ENCODE measurements at regions not wholly inside any gene's neighbourhood (a gene's known extent, or its start where the extent isn't known, plus 50 kb on each side); places are given as distances from the start of the nearest gene placed in this dataset.

DNA sequence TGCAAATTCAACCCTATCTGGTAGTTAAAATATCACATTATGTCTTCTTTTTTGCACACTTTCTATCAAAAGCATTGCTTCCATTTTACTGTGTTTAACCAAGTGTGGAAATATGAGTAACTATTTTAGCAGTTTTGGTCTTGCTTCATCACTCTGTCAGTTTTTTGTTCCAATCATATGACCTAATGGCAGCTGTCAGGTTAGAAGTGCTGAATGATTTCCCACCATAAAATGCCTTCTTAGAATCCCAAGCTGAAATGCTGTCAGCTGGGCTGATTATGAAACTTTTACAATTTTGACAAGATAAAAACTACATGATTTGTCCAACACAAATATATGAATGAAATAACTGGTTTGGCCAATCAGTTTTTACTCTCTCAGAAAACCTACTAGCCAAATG, 1654.6 kb upstream of the RAG2 start:
- DNase-seq, result peak; percentile 40

GRCh38 chr11:38246451-38246850, 1648.4 kb upstream of the RAG2 start:
- DNase-seq, result no peak

DNA sequence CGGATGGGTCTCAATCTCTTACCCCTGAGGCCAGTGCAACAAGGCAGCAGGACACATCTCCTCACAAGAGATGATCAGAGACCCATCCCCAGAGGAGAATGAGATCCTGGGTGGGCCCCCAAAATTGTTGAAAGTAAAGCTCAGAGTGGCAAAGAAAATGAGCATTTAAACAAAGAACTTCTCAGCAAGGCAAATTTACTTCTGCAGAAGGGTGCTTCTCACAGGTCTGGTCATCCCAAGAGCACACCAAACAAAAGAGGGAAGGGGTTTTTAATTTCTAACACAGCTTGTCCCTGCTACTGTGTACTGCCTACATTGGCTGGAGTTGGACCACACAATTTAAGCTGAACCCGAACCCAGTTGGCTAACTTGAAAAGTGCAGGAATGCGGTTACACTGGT, 1628.6 kb upstream of the RAG2 start:
- DNase-seq, result no peak

DNA sequence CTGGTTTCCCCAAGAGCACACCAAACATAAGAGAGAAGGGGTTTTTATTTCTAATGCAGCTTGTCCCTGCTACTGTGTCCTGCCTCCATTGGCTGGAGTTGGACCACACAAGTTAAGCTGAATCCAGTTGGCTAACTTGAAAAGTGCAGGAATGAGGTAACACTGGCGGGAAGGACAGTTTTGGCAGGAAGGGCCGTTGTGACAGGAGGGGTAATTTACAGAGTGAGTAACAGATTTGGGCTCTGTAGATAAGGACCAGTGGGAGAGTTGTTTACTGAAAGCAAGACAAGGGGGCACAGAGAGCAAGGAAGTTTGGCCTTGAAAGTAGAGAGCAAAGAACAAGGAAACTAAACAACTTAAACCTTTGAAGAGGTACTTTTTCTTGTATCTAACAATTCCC, 1623.3 kb upstream of the RAG2 start:
- no peak for DNase-seq

- peak; percentile 92 for DNase-seq
These were observed 1621.6 kb upstream of the RAG2 start for GRCh38 chr11:38219636-38220035.

- no peak for DNase-seq
These were observed 1610.9 kb upstream of the RAG2 start for GRCh38 chr11:38208951-38209350.

DNA sequence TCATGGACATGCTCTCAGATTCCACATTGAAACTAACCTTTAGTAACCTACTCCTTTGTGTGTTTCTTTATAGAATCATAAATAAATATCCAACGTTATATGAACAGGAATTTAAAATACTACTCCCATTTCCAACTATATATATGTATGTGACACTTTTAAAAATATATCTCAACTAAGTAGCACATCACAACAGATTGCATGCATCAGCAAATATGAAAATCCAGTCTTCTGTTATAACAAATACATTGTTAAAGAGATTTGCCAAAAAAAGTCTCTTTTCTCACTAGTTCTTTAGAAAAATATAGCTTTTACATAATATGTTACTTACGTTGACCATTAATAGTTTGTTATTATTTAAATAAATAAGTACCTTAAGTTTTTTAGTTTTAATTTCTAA, 1608.6 kb upstream of the RAG2 start:
- DNase-seq, result no peak

GRCh38 chr11:38191101-38191500, 1593.1 kb upstream of the RAG2 start:
- peak; percentile 10 for DNase-seq

DNA sequence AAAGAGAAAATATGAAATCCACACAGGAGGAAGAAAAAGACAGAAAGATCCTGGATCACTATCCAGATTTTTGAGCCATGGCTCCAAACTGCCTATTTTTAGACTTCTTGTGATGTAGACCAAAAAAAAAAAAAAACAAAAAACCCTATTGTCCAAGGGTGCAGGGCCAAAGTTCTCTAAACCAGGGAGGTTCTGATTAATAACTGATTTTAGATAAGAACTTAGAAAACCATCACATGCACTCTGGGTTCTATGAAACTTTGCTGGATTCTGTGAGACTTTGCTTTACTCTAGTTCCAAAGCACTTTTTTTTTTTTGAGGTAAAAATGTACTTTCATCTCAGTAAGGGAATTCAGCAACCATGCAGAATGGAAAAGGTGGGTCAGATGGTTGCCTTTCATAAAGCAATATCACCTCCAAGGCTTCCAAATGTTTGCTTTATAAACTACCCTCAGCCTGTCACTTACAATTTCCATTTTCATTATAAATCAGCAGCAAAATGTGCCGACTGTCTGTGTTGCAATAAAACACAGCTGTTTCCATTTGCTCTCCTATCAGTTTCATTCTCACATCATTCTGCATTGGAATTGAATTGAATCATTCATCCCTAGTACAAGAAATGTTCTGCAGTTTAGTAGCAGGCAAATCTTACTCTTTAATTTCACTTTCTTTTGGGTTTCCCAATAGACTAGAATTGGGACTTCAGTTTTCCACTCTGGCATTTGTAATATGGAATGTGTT, 1584.3 kb upstream of the RAG2 start:
- DNase-seq, result no peak

DNA sequence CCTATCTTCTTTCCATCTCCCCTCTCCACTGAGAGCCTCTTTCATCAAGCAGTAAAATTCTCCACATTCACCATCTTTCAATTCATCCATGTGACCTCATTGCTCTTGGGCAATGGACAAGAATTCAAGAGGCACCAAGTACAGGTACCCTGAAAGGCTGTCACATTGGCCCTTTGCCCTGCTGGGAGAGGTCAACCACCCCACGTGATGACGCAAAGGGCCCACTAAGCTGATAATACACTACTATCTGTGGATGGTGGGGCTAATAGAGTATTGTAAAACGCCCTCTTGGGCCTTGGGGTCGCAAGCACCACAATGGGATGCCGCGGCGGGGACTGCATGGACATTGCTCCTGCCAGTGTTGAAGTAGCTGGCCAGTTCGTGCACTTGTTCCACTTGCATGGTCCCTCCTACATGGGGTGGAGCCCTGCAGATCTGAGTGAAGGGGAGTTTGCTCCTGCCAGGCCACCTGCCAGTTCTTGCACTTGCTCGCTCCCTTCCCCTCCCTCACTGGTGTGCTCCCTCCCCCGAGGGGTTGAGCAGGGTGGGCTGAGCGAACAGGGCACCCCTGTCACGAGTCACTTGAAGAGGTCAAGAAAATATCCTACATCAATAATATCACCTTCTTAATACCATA, 1578.8 kb upstream of the RAG2 start:
- DNase-seq, result no peak

DNA sequence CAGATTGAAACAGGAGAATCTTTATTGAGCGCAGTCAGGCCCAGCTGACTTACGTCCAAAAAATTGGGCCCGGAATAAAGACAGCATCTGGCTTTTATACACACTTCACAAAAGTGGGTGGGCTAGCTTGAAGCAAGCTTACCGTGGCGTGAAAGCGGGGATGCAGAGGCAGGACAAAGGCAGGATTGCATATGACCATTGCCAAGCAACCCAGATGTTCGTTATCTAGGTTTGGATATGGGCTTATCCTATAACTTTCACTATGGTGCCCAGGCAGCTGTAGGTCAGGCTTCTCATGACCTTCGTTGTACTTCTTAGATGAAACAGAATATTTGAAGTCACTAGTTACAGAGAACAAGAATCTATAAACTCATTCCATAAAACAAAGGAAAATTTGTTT, 1575.6 kb upstream of the RAG2 start:
- DNase-seq, result no peak

DNA sequence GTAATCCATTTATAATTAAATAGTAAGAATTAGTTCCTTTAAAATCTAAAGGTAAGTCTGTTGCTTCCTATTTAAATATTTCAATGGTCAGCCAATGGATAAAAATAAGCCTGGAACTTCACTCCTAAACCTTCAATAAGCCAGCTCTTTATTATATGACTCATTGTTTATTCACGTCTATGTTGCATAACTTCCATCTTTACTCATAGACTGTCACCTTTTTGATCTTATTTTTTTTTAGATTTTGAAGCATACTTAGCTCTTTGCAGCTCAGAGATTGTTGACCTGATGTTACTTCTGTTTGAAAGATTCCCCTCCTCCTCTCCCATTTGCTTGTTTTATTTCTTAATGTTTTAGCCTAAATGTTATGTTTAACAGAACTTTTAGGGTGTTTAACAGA, 1571.2 kb upstream of the RAG2 start:
- DNase-seq, result no peak

DNA sequence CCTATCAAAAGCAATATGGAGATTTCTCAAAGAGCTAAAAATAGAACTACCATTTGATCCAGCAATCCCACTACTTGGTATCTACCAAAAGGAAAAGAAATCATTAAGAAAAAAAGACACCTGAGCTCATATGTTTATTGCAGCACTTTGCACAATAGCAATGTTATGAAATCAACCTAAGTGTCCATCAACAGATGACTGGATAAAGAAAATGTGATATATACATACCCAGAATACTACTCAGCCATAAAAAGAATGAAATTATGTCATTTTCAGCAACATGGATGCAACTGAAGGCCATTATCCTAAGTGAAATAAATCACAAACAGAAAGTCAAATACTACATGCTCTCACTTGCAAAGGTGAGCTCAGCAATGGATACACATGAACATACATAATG, 1565.5 kb upstream of the RAG2 start:
- DNase-seq, result no peak

DNA sequence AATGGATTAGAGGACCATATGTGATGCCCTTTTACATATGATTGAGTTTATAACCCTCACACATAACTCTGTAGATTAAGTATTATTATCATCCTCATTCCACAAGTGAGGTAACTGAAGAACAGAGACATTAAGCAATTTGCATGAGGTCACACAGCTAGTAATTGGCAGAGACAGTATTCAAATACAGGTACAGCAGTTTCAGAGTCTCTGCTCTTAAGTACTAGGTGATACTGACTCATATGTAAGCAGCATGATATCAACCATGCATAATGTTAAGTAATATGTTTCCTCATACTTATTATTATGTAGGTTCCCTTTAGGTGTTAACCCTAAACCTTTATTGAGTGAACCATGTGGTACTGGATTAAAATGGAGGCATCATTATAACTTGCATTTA, 1562.4 kb upstream of the RAG2 start:
- DNase-seq, result no peak

DNA sequence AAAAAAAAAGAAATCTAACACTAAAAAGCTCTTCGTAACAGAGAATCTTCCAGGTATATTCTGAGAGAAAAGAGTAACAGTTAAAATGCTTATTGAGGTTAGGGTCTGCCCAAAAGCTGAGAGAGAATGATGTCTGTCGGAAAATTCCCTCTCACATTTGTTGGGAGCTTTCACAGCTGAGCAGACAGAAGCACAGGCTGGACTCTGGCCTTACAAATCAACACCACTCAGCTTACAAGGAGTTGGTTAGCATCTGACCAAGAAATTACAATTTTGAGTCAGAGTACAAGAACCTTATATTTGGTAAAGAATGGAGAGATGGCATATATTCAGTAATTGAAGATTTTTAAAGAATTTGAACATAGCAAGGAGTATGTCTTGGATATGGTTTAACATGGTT, 1561.0 kb upstream of the RAG2 start:
- no peak for DNase-seq

- no peak for DNase-seq
These were observed 1558.6 kb upstream of the RAG2 start for GRCh38 chr11:38156495-38157146.

DNA sequence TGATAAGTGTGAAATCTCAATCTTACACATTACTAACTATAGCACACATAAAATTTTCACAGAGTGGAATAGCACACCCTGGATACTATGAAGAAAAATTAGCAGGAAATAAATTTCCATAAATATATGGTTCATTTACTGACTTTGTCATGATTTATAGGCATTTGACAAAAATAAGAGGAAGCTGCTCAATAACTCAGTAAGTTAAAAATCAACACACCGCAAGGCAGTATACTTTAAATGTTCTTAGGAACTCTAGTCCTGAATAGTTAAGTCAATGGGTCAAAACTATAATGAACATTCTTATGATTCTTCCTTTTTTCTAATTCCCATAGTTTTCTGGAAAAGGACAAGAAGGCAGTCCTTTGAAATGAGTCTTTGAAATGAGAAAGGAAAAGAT, 1557.8 kb upstream of the RAG2 start:
- DNase-seq, result no peak

- no peak for DNase-seq
These were observed 1555.9 kb upstream of the RAG2 start for GRCh38 chr11:38153985-38154384.

- DNase-seq, result no peak
These were observed 1545.8 kb upstream of the RAG2 start for GRCh38 chr11:38143852-38144251.

DNA sequence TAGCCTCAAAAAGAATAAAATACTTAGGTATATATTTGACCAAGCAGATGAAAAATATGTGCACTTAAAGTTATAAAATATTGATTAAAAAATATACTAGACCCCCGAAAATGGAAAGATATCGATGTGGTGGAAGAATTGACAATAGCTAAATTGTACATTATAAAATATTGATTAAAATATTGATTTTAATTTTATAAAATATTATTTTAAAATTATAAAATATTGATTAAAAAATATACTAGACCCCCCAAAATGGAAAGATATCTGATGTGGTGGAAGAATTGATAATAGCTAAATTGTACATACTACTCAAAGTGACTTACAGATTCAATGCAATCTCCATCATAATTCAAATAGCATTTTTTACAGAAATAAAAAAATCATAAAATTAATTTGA, 1540.9 kb upstream of the RAG2 start:
- DNase-seq, result no peak

GRCh38 chr11:38136887-38137286, 1538.9 kb upstream of the RAG2 start:
- no peak for DNase-seq

DNA sequence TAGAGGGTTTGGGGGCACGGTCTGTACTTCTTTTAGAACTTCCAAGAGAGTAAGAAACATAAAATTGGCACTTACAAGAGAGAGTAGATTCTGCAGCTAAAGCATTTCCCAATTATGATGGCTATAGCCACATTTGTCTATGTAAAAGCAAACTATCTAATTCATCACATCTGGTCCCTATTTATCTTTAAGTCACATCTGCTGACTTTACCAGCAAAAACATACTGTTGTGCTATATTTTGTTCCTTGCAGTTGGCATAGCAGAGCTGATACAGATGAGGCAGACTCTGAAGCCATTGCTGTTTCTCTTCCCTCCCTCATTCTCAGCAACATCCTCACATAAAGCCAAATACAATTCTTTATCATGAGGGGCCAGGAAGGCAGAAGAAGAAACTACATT, 1533.5 kb upstream of the RAG2 start:
- no peak for DNase-seq

GRCh38 chr11:38130976-38131375, 1532.9 kb upstream of the RAG2 start:
- no peak for DNase-seq

- DNase-seq, result no peak
These were observed 1532.5 kb upstream of the RAG2 start for GRCh38 chr11:38130514-38130913.

GRCh38 chr11:38123673-38124072, 1525.6 kb upstream of the RAG2 start:
- no peak for DNase-seq

Data from NCI-H446 treated with DMSO at 0.1 percent for 48 hours (cell line).